NCI-H2196 (cell line): ENCODE measurements at regions not wholly inside any gene's neighbourhood (a gene's known extent, or its start where the extent isn't known, plus 50 kb on each side); places are given as distances from the start of the nearest gene placed in this dataset.

Experiments
- DNase-seq: peaks from one replicate; lab custom pipeline; 2025; ENCODE audit not compliant: unreplicated experiment; lab: John Stamatoyannopoulos, UW

DNA sequence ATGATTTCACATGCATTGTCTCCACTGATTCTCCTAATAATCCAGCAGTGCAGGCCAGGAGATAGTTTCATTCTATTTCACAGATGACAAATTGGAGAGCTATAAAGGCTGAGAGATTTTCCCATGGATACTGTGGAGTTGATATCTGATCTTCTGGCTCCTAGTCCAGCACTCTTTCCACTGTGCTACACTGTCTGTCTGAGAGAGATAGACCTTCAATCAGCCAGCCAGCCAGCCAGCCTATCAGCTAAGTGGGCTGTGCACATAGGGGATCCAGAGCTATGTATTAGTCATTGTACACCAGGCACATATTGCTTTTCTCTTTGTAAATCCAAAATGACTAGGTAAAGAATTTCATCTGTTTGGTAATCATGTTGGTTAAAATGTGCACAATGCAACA lies 91.8 kb upstream of the ATP2B1 start:
- no peak for DNase-seq

- no peak for DNase-seq
Measured at GRCh38 chr12:89799316-89799715, 90.7 kb upstream of the ATP2B1 start.

DNA sequence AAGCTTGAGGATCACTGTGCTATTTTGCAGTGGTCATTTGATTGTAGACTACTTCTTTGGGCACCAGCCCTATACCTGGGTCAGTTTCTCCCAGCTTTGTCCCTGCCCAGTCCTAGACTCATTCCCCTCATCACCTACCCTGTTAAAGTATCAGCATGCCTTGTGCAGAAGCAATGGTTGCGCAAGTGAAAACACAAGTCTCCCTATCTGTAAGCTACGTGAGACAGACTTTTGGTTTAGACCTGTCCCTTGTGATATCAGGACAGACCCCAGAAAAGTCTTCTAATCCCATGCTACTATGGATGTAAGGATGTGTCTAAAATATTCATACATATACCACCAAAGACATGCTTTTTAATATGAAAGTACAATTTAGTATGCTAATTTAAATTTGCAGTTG lies 88.8 kb upstream of the ATP2B1 start:
- DNase-seq: no peak

- DNase-seq: no peak
Measured at GRCh38 chr12:89796798-89797382, 88.3 kb upstream of the ATP2B1 start.

- DNase-seq: no peak
Measured at GRCh38 chr12:89793946-89794345, 85.3 kb upstream of the ATP2B1 start.

DNA sequence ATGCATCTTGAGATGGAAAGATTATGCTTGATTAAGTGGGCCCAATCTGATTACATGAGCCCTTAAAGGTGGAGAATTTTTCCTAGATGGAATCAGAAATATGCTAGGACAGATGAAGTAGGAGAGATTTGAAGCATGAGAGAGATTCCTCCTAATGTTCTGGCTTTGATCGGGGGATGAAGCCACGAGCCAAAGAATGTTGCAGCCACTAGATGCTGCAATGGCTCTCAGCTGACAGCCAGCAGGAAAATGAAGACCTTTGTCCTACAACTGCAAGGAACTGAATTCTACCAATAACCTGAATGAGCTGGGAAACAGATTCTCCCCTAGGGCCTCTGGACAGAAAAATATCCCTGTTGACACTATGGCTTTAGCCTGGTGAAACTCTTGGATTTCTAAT lies 82.6 kb upstream of the ATP2B1 start:
- DNase-seq: no peak

- no peak for DNase-seq
Measured at GRCh38 chr12:89789862-89790261, 81.2 kb upstream of the ATP2B1 start.

DNA sequence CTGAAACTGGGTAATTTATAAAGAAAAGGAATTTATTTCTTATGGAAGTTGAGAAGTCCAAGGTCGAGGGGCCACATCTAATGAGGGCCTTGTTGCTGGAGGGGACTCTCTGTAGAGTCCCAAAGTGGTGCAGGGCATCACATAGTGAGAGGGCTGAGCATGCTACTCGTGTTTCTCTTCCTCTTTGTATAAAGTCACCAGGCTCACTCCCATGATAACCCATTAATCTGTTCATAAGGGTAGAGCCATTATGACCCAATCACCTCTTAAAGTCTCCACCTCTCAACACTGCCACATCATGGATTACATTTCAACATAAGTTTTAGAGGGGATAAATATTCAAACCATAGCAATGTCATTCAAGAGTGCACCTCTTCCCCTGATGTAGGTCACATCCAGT lies 79.1 kb upstream of the ATP2B1 start:
- no peak for DNase-seq

DNA sequence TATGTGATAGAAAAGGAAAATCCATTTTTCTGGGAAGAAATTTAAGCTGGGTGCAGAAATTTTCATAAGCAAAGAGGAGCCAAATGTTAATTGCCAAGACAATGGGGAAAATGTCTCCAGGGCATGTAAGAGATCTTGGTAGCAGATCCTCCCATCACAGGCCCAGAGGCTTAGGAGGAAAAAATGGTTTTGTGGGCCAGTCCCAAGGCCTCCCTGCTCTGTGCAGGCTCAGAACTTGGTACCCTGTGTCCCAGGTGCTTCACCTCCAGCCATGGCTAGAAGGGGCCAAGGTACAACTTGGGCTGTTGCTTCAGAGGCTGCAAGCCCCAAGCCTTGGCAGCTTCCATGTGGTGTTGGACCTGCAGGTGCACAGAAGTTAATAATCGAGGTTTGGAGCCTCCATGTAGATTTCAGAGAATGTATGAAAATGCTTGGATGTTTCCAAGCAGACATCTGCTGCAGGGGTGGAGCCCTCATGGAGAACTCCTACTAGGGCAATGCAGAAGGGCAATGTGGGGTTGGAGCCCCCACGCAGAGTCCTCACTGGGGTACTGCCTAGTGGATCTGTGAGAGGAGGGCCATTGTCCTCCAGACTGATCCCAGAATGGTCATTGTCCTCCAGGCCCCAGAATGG lies 77.7 kb upstream of the ATP2B1 start:
- DNase-seq: no peak

GRCh38 chr12:89783359-89784060 lies 74.9 kb upstream of the ATP2B1 start:
- DNase-seq: no peak

DNA sequence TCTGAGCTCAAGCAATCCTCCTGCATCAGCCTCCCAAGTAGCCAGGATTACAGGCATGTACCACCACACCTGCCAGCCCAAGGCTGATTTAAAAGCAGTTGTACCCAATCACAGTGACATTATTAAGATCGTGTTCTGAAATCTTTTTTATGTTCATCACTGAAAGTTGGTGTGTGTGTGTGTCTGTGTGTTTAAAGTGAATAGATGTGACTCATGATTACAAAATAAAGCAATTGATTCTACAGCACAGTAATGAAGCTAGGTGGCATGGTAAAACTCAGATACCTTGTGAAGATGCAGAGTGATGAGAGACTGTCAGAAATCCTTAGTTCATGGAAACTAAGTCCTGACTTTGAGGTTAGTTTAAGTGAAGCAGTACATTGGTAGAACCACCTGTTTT lies 74.2 kb upstream of the ATP2B1 start:
- DNase-seq: no peak

DNA sequence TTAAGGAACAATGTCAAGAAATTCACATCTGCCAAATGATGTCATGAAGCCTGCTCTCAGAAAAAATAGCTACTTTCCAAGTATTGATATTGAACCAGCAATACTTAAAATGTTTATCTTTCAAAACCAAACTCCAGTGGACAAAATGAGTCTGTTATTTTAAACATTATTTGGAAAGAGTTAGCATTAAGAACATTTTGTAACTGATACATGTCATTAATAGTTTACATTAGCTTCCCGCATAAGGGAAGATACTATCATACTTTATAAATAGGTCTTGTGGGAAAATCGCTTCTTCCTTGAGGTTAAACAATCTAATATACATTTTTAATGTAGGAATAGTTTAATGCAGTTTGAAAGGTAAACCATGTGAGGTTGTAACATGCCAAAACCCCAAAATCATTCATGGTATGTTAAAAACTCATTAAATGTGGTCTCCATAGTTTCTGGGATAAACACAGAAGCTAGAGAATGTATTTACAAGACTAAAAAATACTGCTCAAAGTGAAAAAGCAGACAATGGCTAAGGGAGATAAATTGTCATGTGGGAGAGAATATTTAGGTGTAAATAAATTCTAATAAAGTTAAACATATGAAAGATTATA lies 73.4 kb upstream of the ATP2B1 start:
- no peak for DNase-seq

GRCh38 chr12:89781156-89781555 lies 72.5 kb upstream of the ATP2B1 start:
- DNase-seq: no peak

GRCh38 chr12:89779090-89779489 lies 70.5 kb upstream of the ATP2B1 start:
- DNase-seq: no peak

- no peak for DNase-seq
Measured at GRCh38 chr12:89777733-89778379, 69.2 kb upstream of the ATP2B1 start.

GRCh38 chr12:89775986-89776365 lies 67.3 kb upstream of the ATP2B1 start:
- no peak for DNase-seq

- no peak for DNase-seq
Measured at GRCh38 chr12:89775063-89775985, 66.7 kb upstream of the ATP2B1 start.

DNA sequence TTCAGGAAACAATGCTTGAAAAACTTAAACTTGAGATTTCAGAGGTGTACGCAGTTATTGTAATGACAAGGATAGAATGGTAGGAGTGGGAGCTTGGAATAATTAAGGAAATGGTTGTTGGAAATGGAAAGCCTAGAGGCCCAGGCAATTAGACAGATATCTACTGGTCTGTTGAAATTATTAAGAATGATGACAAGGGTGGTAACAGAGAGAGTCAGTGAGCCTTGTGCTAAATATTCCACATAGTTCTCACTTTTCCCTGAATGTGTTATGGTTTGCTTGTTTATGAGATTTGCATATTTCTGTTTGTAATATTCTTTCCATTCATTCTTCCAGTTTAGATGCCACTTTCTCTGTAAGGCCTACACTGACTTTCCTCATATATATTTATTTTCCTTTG lies 66.0 kb upstream of the ATP2B1 start:
- DNase-seq: no peak

GRCh38 chr12:89770391-89770790 lies 61.8 kb upstream of the ATP2B1 start:
- no peak for DNase-seq

- DNase-seq: no peak
Measured at GRCh38 chr12:89769483-89769818, 60.8 kb upstream of the ATP2B1 start.
